HCT116 (cell line): ENCODE measurements at regions not wholly inside any gene's neighbourhood (a gene's known extent, or its start where the extent isn't known, plus 50 kb on each side); places are given as distances from the start of the nearest gene placed in this dataset.

Experiments used
- ATAC-seq: fragments of 200-7000 bp; cut with Tn5 transposase; 2 replicates; pipeline ENCODE4 v1.9.1; 2020; ENCODE audit warnings: mild to moderate bottlenecking, moderate library complexity
- BruUV-seq: library from RNA; stranded (reverse); fragments of 400-500 nt; replicated peaks from 2 replicates; lab custom pipeline; 2021; lab: Mats Ljungman, UMichigan
- CTCF ChIA-PET: fragments of 300-600 bp; sonication (Branson Sonifier 250); formaldehyde crosslinking; loops from one replicate; lab custom pipeline; 2021; ENCODE audit warnings: antibody characterized with exemption; lab: Charles Lee
- POLR2A ChIA-PET: fragments of 300-600, 350-600 bp; sonication (Branson Sonifier 250); formaldehyde crosslinking; loops from one replicate; lab custom pipeline; 2021; ENCODE audit warnings: antibody characterized with exemption; lab: Charles Lee
- RAD21 ChIA-PET, 2 experiments: fragments of 300-600 bp; sonication (Branson Sonifier 250); formaldehyde crosslinking; loops; one replicate each; lab custom pipeline; 2023; ENCODE audit warnings: low total read pairs in 2 of 2; ENCODE audit not compliant: uncharacterized antibody in 2 of 2, unreplicated experiment in 2 of 2, low non-redundant PET in 1 of 2; lab: Charles Lee
- DNase-seq: peaks from one replicate; pipeline ENCODE4 v3.0.0-alpha.2; 2010; ENCODE audit warnings: low read depth, low spot score
- H2AFZ ChIP-seq: fragments of 200-600 bp; shearing (Covaris generic), sonication (generic); 2 replicates; pipeline ENCODE4 v1.6.1; 2017; ENCODE audit warnings: low read depth, mixed run types, mixed read lengths, antibody characterized with exemption, low read length; ENCODE audit not compliant: poor library complexity, severe bottlenecking
- H3K27ac ChIP-seq: 2 replicates; pipeline ENCODE4 v1.5.1; 2012; ENCODE audit warnings: low read depth, low read length
- H3K27me3 ChIP-seq: fragments of 200-600 bp; sonication (generic); 2 replicates; pipeline ENCODE4 v1.6.1; 2016; ENCODE audit warnings: mixed run types, low read length, mixed read lengths; ENCODE audit not compliant: insufficient read depth
- H3K36me3 ChIP-seq, 2 experiments: fragments of 200-500 bp in 1 of 2; fragments of 200-600 bp in 1 of 2; sonication (Bioruptor generic) in 1 of 2; sonication (generic) in 1 of 2; 2 replicates each; pipeline versions ENCODE4 v1.5.1 to v1.6.1; 2014 to 2016; ENCODE audit warnings: low read length in 2 of 2, inconsistent platforms in 1 of 2, mixed read lengths in 1 of 2, mixed run types in 1 of 2; ENCODE audit not compliant: insufficient read depth in 2 of 2, control insufficient read depth in 1 of 2
- H3K4me1 ChIP-seq, 2 experiments: fragments of 200-600 bp in 1 of 2; sonication (generic) in 1 of 2; 2 replicates each; pipeline versions ENCODE4 v1.5.1 to v1.6.1; 2012 to 2017; ENCODE audit warnings: low read length in 2 of 2, inconsistent platforms in 1 of 2, mild to moderate bottlenecking in 1 of 2, mixed read lengths in 1 of 2, mixed run types in 1 of 2, moderate library complexity in 1 of 2; ENCODE audit not compliant: insufficient read depth in 2 of 2, control insufficient read depth in 1 of 2
- H3K4me2 ChIP-seq: fragments of 200-600 bp; sonication (generic); 2 replicates; pipeline ENCODE4 v1.6.1; 2017; ENCODE audit warnings: mixed run types, low read length, mixed read lengths
- H3K4me3 ChIP-seq, 2 experiments: fragments of 200-600 bp in 1 of 2; sonication (generic) in 1 of 2; replicated peaks in 1 of 2; 2 replicates each; pipeline ENCODE4 v1.5.1; 2011 to 2016; ENCODE audit warnings: low read length in 2 of 2, control low read depth in 1 of 2, low read depth in 1 of 2, mild to moderate bottlenecking in 1 of 2, mixed read lengths in 1 of 2, mixed run types in 1 of 2
- H3K79me2 ChIP-seq: fragments of 200-600 bp; sonication (generic); 2 replicates; pipeline ENCODE4 v1.6.1; 2017; ENCODE audit warnings: mild to moderate bottlenecking, mixed run types, low read length, moderate library complexity, mixed read lengths; ENCODE audit not compliant: insufficient read depth
- H3K9ac ChIP-seq: fragments of 200-600 bp; sonication (generic); 2 replicates; pipeline ENCODE4 v1.6.1; 2016; ENCODE audit warnings: low read length, mixed read lengths
- H3K9me2 ChIP-seq: fragments of 200-600 bp; sonication (generic), shearing (Covaris generic); 2 replicates; pipeline ENCODE4 v1.6.1; 2017; ENCODE audit warnings: mixed run types, mild to moderate bottlenecking, moderate library complexity; ENCODE audit not compliant: insufficient read depth
- H3K9me3 ChIP-seq, 2 experiments: fragments of 200-500 bp in 1 of 2; fragments of 200-600 bp in 1 of 2; sonication (Bioruptor generic) in 1 of 2; sonication (generic) in 1 of 2; 2 replicates each; pipeline ENCODE4 v1.6.1; 2014 to 2017; ENCODE audit warnings: low read length in 2 of 2, mixed read lengths in 2 of 2, inconsistent platforms in 1 of 2, low read depth in 1 of 2, mild to moderate bottlenecking in 1 of 2, mixed run types in 1 of 2, moderate library complexity in 1 of 2; ENCODE audit not compliant: control insufficient read depth in 1 of 2, insufficient read depth in 1 of 2
- H4K20me1 ChIP-seq: fragments of 200-600 bp; sonication (generic), shearing (Covaris generic); 2 replicates; pipeline ENCODE4 v1.6.1; 2017; ENCODE audit warnings: mixed run types, mild to moderate bottlenecking, moderate library complexity; ENCODE audit not compliant: insufficient read depth
- CBX3 ChIP-seq: IDR thresholded peaks from 2 replicates; pipeline ENCODE4 v1.6.1; 2012; ENCODE audit warnings: low read depth
- CEBPB ChIP-seq: IDR thresholded peaks from 2 replicates; pipeline ENCODE4 v1.6.1; 2012; ENCODE audit warnings: low read depth
- CTCF ChIP-seq, 3 experiments: fragments of 200-600 bp in 1 of 3; sonication (generic) in 1 of 3; IDR thresholded peaks in 2 of 3; conservative IDR thresholded peaks in 1 of 3; 2 replicates each; pipeline ENCODE4 v1.5.1; 2012 to 2017; ENCODE audit warnings: low read depth in 2 of 3, low read length in 2 of 3, antibody characterized with exemption in 1 of 3, borderline replicate concordance in 1 of 3, control low read depth in 1 of 3, mild to moderate bottlenecking in 1 of 3, mixed read lengths in 1 of 3, mixed run types in 1 of 3, moderate library complexity in 1 of 3; ENCODE audit not compliant: insufficient read depth in 1 of 3
- FOSL1 ChIP-seq: IDR thresholded peaks from 2 replicates; pipeline ENCODE4 v1.6.1; 2012; ENCODE audit warnings: low read depth
- JUND ChIP-seq: IDR thresholded peaks from 2 replicates; pipeline ENCODE4 v1.6.1; 2012
- POLR2AphosphoS5 ChIP-seq: IDR thresholded peaks from 2 replicates; pipeline ENCODE4 v1.6.1; 2011; ENCODE audit warnings: mild to moderate bottlenecking, low read depth, low read length, moderate library complexity
- RAD21 ChIP-seq: IDR thresholded peaks from 2 replicates; pipeline ENCODE4 v1.6.1; 2012; ENCODE audit warnings: low read depth, mild to moderate bottlenecking
- SIN3A ChIP-seq: IDR thresholded peaks from 2 replicates; pipeline ENCODE4 v1.6.1; 2012; ENCODE audit warnings: low read depth
- TCF7L2 ChIP-seq: IDR thresholded peaks from 2 replicates; pipeline ENCODE4 v1.7.0; 2011; ENCODE audit warnings: borderline replicate concordance, inconsistent platforms; ENCODE audit not compliant: insufficient read depth, insufficient read length; ENCODE audit errors: extremely low read depth
- YY1 ChIP-seq: IDR thresholded peaks from 2 replicates; pipeline ENCODE4 v1.6.1; 2011; ENCODE audit warnings: low read length, low read depth, moderate library complexity, mild to moderate bottlenecking; ENCODE audit not compliant: insufficient replicate concordance; ENCODE audit errors: extremely low read depth
- intact Hi-C: fragments of 100-400 bp; cut with micrococcal nuclease; formaldehyde crosslinking; loops from 2 replicates; pipeline ENCODE4 v1.10.0; 2022
- TF ChIP-seq, protein P1 (sequence below): IDR thresholded peaks from 2 replicates; pipeline ENCODE4 v1.6.1; 2012

DNA sequence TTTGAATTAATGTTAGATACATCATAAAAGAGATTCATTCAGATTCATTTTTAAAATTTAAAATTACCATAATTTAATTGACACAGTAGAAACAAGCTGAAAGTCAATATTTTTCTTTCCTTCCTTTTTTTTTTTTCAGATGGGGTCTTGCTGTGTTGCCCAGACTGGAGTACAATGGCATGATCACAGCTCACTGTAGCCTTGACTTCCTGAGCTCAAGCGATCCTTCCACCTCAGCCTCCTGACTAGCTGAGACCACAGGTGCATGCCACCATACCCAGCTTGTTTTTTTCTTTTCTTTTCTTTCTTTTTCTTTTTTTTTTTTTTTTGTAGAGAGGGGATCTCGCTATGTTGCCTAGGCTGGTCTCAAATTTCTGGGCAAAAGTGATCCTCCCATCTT lies 131.6 kb upstream of the TBCA start:
- RAD21 ChIA-PET, result no interaction called here
- Histone ChIP-seq H3K9ac (no peak overlapping the region), H3K4me3 (no peak overlapping the region), H3K27ac (no peak overlapping the region), H4K20me1 (no peaks in the 10 kb centered on the region), H3K9me3 (no peaks in the 10 kb centered on the region), H3K4me1 (no peaks in the 10 kb centered on the region), H3K9me2 (no peaks in the 10 kb centered on the region), H3K36me3 (no peaks in the 10 kb centered on the region), H3K79me2 (no peaks in the 10 kb centered on the region)
- DNase-seq, result no peak
- no peak for ATAC-seq
- BruUV-seq, result no TSS peak
- intact Hi-C loops, result no loop called here
- no peak for TF ChIP-seq FOSL1
- TF ChIP-seq CTCF (IDR thresholded peaks at IDR 0.05 in 2 of 3, conservative IDR thresholded peaks at IDR 0.05 in 1 of 3; ENCODE audit: borderline replicate concordance in 1 of 3, insufficient read depth in 1 of 3, low read depth in 2 of 3, low read length in 2 of 3), result no peak
- TF ChIP-seq, all 23 proteins: peak for 0
- Histone ChIP-seq H3K4me2 (no peak overlapping the region), H3K27me3 (peaks cover 4% of the 10 kb centered on the region; the same call in 1 of the 2 replicates), H2AFZ (no peak overlapping the region)
- ChIA-PET CTCF (no interaction called here), POLR2A (no interaction called here)

DNA sequence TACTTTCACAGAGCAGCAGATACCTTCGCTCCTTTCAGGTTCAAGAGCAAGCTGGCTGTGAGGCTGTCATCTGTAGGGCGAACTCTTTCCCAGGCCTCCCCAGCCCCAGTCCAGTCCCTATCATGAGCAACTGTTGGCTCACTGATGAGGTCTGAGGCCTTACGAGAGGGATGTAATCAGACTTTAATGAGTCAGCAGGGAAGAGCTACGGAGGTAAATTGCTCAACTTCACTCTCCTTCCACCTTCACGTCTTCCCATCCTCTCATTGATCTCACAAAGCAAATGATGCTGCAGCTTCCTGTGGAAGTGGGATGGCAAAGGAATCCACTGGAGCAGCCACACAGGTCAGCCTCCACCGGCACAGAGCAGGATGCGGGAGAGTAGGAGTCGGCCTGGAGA lies 130.7 kb upstream of the TBCA start:
- Histone ChIP-seq H3K4me3 (no peak overlapping the region), H3K9me3 (no peaks in the 10 kb centered on the region), H3K27ac (no peak overlapping the region), H3K4me1 (no peaks in the 10 kb centered on the region), H3K36me3 (no peaks in the 10 kb centered on the region), H3K4me2 (no peak overlapping the region), H3K9ac (no peak overlapping the region), H3K79me2 (no peaks in the 10 kb centered on the region), H3K27me3 (peaks cover under 1% of the 10 kb centered on the region; the same call in 1 of the 2 replicates), H2AFZ (no peak overlapping the region), H4K20me1 (no peaks in the 10 kb centered on the region), H3K9me2 (no peaks in the 10 kb centered on the region)
- POLR2A ChIA-PET, result no interaction called here
- no TSS peak for BruUV-seq
- intact Hi-C loops, result no loop called here
- DNase-seq, result no peak
- ATAC-seq, result no peak
- TF ChIP-seq TCF7L2, result no peak
- TF ChIP-seq CBX3, result no peak
- TF ChIP-seq YY1, result no peak
- no peak for TF ChIP-seq FOSL1
- TF ChIP-seq JUND, result no peak
- no peak for TF ChIP-seq POLR2AphosphoS5
- no peak for TF ChIP-seq CEBPB
- TF ChIP-seq RAD21, result no peak
- TF ChIP-seq, protein P1, sequence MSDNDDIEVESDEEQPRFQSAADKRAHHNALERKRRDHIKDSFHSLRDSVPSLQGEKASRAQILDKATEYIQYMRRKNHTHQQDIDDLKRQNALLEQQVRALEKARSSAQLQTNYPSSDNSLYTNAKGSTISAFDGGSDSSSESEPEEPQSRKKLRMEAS, result no peak
- no peak for TF ChIP-seq SIN3A
- CTCF ChIA-PET, result no interaction called here
- RAD21 ChIA-PET, result no interaction called here
